OCI-LY1 (cell line): ENCODE measurements at regions not wholly inside any gene's neighbourhood (a gene's known extent, or its start where the extent isn't known, plus 50 kb on each side); places are given as distances from the start of the nearest gene placed in this dataset.

Experiments used
- H2AFZ ChIP-seq: fragments of 200-600 bp; sonication (generic), shearing (Covaris generic); 2 replicates; pipeline ENCODE4 v1.6.0; 2014; ENCODE audit warnings: antibody characterized with exemption, mild to moderate bottlenecking, low read length
- H3F3A ChIP-seq: fragments of 200-600 bp; sonication (generic), shearing (Covaris generic); 2 replicates; pipeline ENCODE4 v1.6.0; 2014; ENCODE audit warnings: mild to moderate bottlenecking, antibody characterized with exemption, low read length, moderate library complexity; ENCODE audit not compliant: insufficient read depth
- H3K27ac ChIP-seq: fragments of 200-600 bp; sonication (generic); 2 replicates; pipeline ENCODE4 v1.5.1; 2014; ENCODE audit warnings: low read length, mixed run types, mild to moderate bottlenecking, low read depth; ENCODE audit not compliant: poor library complexity, severe bottlenecking
- H3K27me3 ChIP-seq: fragments of 200-600 bp; sonication (generic); 2 replicates; pipeline ENCODE4 v1.6.0; 2014; ENCODE audit warnings: antibody characterized with exemption, mild to moderate bottlenecking, low read length, moderate library complexity; ENCODE audit not compliant: insufficient read depth
- H3K36me3 ChIP-seq: fragments of 200-600 bp; sonication (generic); 2 replicates; pipeline ENCODE4 v1.6.1; 2014; ENCODE audit warnings: mild to moderate bottlenecking, antibody characterized with exemption, low read length, moderate library complexity, mixed read lengths; ENCODE audit not compliant: insufficient read depth
- H3K4me1 ChIP-seq: fragments of 200-600 bp; sonication (generic); 2 replicates; pipeline ENCODE4 v1.5.1; 2014; ENCODE audit warnings: mild to moderate bottlenecking, low read length, moderate library complexity; ENCODE audit not compliant: insufficient read depth, severe bottlenecking
- H3K4me2 ChIP-seq: fragments of 200-600 bp; sonication (generic), shearing (Covaris generic); 2 replicates; pipeline ENCODE4 v1.6.1; 2014; ENCODE audit warnings: low read length
- H3K4me3 ChIP-seq: fragments of 200-600 bp; sonication (generic); 2 replicates; pipeline ENCODE4 v1.5.1; 2014; ENCODE audit warnings: low read length, low read depth, mild to moderate bottlenecking, mixed read lengths; ENCODE audit not compliant: poor library complexity, severe bottlenecking
- H3K79me2 ChIP-seq: fragments of 200-600 bp; shearing (Covaris generic); 2 replicates; pipeline ENCODE4 v1.6.1; 2016; ENCODE audit warnings: mixed run types, low read length, mixed read lengths; ENCODE audit not compliant: insufficient read depth
- H3K9ac ChIP-seq: fragments of 200-600 bp; sonication (generic), shearing (Covaris generic); 2 replicates; pipeline ENCODE4 v1.6.1; 2014; ENCODE audit warnings: mild to moderate bottlenecking, low read length, mixed read lengths
- H3K9me2 ChIP-seq: fragments of 200-600 bp; sonication (generic), shearing (Covaris generic); 2 replicates; pipeline ENCODE4 v1.6.1; 2014; ENCODE audit warnings: low read depth, mild to moderate bottlenecking, low read length, mixed read lengths
- H3K9me3 ChIP-seq: fragments of 200-600 bp; shearing (Covaris generic); 2 replicates; pipeline ENCODE4 v1.6.1; 2014; ENCODE audit warnings: low read length, mixed read lengths
- H4K20me1 ChIP-seq: fragments of 200-600 bp; sonication (generic), shearing (Covaris generic); 2 replicates; pipeline ENCODE4 v1.6.0; 2016; ENCODE audit warnings: mild to moderate bottlenecking, low read length; ENCODE audit not compliant: insufficient read depth
- EZH2 ChIP-seq: fragments of 200-600 bp; sonication (generic), shearing (Covaris generic); IDR thresholded peaks from 2 replicates; pipeline ENCODE4 v1.8.0; 2017; ENCODE audit warnings: borderline replicate concordance, mixed run types, mild to moderate bottlenecking, antibody characterized with exemption, low read length, moderate library complexity, mixed read lengths
- TF ChIP-seq, protein P1 (sequence below): fragments of 200-600 bp; sonication (generic), shearing (Covaris generic); IDR thresholded peaks from 2 replicates; pipeline ENCODE4 v1.5.1; 2017; ENCODE audit warnings: mild to moderate bottlenecking, antibody characterized with exemption, low read length, moderate library complexity, mixed read lengths

DNA sequence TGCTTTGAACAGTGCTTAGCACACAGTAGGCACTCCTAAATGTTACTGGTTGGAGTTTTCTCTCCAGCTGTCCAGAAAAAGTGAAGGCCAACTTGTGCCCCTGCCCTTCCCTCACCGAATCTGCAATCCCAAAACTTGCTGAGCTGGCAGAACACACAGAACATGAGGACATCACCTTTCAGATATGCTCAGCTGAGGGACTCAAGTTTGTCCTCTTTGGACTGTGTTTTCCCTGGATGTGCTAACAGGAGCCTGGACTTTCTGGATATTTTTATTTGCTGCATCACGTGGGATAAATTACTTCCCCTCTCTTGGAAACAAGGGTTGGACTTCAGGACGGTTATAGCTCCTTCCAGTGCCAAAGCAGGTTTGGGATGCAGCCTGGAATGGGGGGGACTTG lies 59.5 kb upstream of the SMAD6 start:
- no peaks in the 10 kb centered on the region for H3K9me3 ChIP-seq
- no peak overlapping the region for H3K4me2 ChIP-seq
- H3K79me2 ChIP-seq = no peaks in the 10 kb centered on the region
- no peaks in the 10 kb centered on the region for H3K4me1 ChIP-seq
- H4K20me1 ChIP-seq = no peaks in the 10 kb centered on the region
- no peak for TF ChIP-seq EZH2
- TF ChIP-seq, protein P1, sequence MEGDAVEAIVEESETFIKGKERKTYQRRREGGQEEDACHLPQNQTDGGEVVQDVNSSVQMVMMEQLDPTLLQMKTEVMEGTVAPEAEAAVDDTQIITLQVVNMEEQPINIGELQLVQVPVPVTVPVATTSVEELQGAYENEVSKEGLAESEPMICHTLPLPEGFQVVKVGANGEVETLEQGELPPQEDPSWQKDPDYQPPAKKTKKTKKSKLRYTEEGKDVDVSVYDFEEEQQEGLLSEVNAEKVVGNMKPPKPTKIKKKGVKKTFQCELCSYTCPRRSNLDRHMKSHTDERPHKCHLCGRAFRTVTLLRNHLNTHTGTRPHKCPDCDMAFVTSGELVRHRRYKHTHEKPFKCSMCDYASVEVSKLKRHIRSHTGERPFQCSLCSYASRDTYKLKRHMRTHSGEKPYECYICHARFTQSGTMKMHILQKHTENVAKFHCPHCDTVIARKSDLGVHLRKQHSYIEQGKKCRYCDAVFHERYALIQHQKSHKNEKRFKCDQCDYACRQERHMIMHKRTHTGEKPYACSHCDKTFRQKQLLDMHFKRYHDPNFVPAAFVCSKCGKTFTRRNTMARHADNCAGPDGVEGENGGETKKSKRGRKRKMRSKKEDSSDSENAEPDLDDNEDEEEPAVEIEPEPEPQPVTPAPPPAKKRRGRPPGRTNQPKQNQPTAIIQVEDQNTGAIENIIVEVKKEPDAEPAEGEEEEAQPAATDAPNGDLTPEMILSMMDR = no peak
- no peaks in the 10 kb centered on the region for H3K36me3 ChIP-seq
- no peaks in the 10 kb centered on the region for H3K9me2 ChIP-seq
- H3F3A ChIP-seq = no peaks in the 10 kb centered on the region
- no peak overlapping the region for H3K4me3 ChIP-seq
- no peak overlapping the region for H2AFZ ChIP-seq
- no peak overlapping the region for H3K27ac ChIP-seq
- H3K9ac ChIP-seq = no peak overlapping the region
- H3K27me3 ChIP-seq = no peaks in the 10 kb centered on the region; the same call in none of the 2 replicates

DNA sequence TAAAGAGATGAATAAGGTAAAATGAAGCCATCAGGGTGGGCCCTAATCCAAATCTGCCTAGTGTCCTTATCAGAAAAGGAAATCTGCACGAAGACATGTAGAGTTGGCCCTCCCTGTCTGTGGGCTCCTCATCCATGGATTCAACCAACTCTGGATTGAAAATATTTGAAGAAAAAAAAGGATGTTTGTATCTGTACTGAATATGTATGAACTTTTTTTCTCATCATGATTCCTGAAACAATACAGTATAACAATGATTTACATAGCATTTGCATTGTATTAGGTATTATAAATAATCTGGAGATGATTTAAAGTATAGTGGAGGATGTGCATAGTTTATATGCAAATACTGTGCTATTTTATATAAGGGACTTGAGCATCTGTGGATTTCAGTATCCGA lies 59.0 kb upstream of the SMAD6 start:
- H3K27me3 ChIP-seq = no peaks in the 10 kb centered on the region; the same call in none of the 2 replicates
- TF ChIP-seq, protein P1 = no peak
- no peak for TF ChIP-seq EZH2
- H3K4me1 ChIP-seq = no peaks in the 10 kb centered on the region
- no peaks in the 10 kb centered on the region for H3K9me3 ChIP-seq
- no peak overlapping the region for H2AFZ ChIP-seq
- no peak overlapping the region for H3K4me3 ChIP-seq
- no peaks in the 10 kb centered on the region for H3K36me3 ChIP-seq
- H3K9me2 ChIP-seq = no peaks in the 10 kb centered on the region
- no peak overlapping the region for H3K27ac ChIP-seq
- no peak overlapping the region for H3K9ac ChIP-seq
- H3F3A ChIP-seq = no peaks in the 10 kb centered on the region
- no peak overlapping the region for H3K4me2 ChIP-seq
- H4K20me1 ChIP-seq = no peaks in the 10 kb centered on the region
- H3K79me2 ChIP-seq = no peaks in the 10 kb centered on the region

DNA sequence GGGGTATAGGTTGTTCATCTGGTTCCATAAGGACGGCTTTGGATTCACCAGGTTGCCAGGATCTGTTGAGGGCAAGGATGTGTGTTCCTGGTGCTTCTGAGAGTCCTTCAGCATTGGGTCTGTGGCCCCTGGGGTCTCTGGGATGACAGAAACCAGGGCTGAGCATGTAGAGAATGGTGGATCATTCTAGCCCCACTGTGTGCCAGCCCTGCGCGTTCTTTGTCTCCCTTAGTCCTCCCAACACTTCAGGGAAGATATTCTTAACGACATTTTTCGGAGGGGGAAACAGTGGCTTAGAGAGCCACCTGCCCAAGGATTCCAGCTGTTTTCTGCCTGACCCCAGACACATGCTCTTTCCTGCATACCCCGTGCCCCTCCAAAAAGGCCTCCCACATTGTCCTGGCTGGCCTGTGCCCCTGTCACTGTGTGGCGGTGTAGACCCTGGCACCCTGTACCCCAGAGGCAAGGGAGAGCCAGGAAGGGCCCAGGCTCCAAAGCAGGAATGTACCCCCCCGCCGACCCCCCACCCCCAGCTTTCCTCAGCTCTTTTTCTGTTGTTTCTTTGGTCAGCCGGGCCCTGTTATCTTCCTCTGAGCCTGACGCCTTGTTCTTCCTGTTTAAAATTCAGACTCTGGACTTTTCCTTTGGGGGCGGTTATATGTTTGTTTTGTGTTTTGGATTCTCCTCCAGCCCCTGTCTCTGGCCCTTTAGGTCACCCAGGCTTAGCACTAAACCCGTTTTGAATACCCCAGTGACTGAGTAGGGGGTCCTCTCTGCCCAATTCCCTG lies 57.8 kb upstream of the SMAD6 start:
- Histone ChIP-seq H3F3A (no peaks in the 10 kb centered on the region), H3K79me2 (no peaks in the 10 kb centered on the region), H3K9me2 (no peaks in the 10 kb centered on the region), H4K20me1 (no peaks in the 10 kb centered on the region), H3K36me3 (no peaks in the 10 kb centered on the region), H3K9me3 (no peaks in the 10 kb centered on the region), H3K27me3 (no peaks in the 10 kb centered on the region; the same call in 1 of the 2 replicates), H2AFZ (no peak overlapping the region), H3K4me2 (no peak overlapping the region), H3K4me1 (no peaks in the 10 kb centered on the region), H3K9ac (no peak overlapping the region), H3K27ac (no peak overlapping the region), H3K4me3 (no peak overlapping the region)
- TF ChIP-seq, protein P1 = no peak
- TF ChIP-seq EZH2 = no peak
